Sigmoid colon (tissue), 6 donors: ENCODE measurements at regions not wholly inside any gene's neighbourhood (a gene's known extent, or its start where the extent isn't known, plus 50 kb on each side); places are given as distances from the start of the nearest gene placed in this dataset.

Experiments
- DNase-seq: peaks from one replicate; pipeline ENCODE4 v3.0.0-alpha.2; 2019
- H3K27ac ChIP-seq, 4 donors: fragments of 200-600 bp; sonication (generic); one replicate each; pipeline ENCODE4 v1.5.1; 2016 to 2019; ENCODE audit warnings: mild to moderate bottlenecking in 1 of 4
- H3K27me3 ChIP-seq, 3 donors: fragments of 200-600 bp; sonication (generic); one replicate each; pipeline ENCODE4 v1.5.1; 2019; ENCODE audit warnings: mild to moderate bottlenecking in 1 of 3
- H3K36me3 ChIP-seq, 4 donors: fragments of 200-600 bp; sonication (generic); one replicate each; pipeline ENCODE4 v1.5.1; 2016 to 2019
- H3K4me1 ChIP-seq, 4 donors: fragments of 200-600 bp; sonication (generic); one replicate each; pipeline ENCODE4 v1.5.1; 2017 to 2019
- H3K4me3 ChIP-seq, 4 donors: fragments of 200-600 bp; sonication (generic); one replicate each; pipeline ENCODE4 v1.5.1; 2017 to 2019; ENCODE audit warnings: mild to moderate bottlenecking in 2 of 4, moderate library complexity in 1 of 4
- H3K9me3 ChIP-seq, 4 donors: fragments of 200-600 bp in 3 of 4; sonication (generic) in 3 of 4; one replicate each; pipeline versions ENCODE4 v1.5.1 to v1.6.1; 2013 to 2019
- EP300 ChIP-seq, 4 donors: sonication (generic); formaldehyde crosslinking; IDR thresholded peaks; one replicate each; pipeline ENCODE4 v1.6.1; 2017; ENCODE audit warnings: antibody characterized with exemption in 4 of 4
- POLR2A ChIP-seq, 2 donors: fragments of 450-650 bp; IDR thresholded peaks; one replicate each; pipeline ENCODE4 v1.6.1; 2016; ENCODE audit warnings: antibody characterized with exemption in 2 of 2, mild to moderate bottlenecking in 2 of 2, moderate library complexity in 2 of 2
- POLR2AphosphoS5 ChIP-seq, 4 donors: sonication (generic); formaldehyde crosslinking; IDR thresholded peaks; one replicate each; pipeline ENCODE4 v1.6.1; 2017; ENCODE audit warnings: antibody characterized with exemption in 4 of 4
- WGBS, 2 donors: extraction: QIAGEN DNeasy Blood & Tissue Kit; methylation state at CpG; one replicate each; pipeline ENCODE4 v1.1.7; 2013; 5-methylcytosine and 5-hydroxymethylcytosine counted together
- intact Hi-C: fragments of 100-400 bp; cut with DNase I; formaldehyde crosslinking; loops from one replicate; pipeline ENCODE4 v1.15.1; 2023
- TF ChIP-seq, protein P1 (sequence below), 4 experiments: fragments of 450-650 bp in 3 of 4; fragments of 200-600 bp in 1 of 4; IDR thresholded peaks; one replicate each; pipeline ENCODE4 v1.5.1; 2016 to 2019; ENCODE audit warnings: antibody characterized with exemption in 4 of 4, mild to moderate bottlenecking in 3 of 4, moderate library complexity in 2 of 4
- donor health status: healthy with polysubstance abuse.
- donor health status: healthy.

GRCh38 chr1:38565020-38565491, 294.5 kb downstream of the RRAGC start:
- no peak overlapping the region for H3K27ac ChIP-seq
- H3K4me3 ChIP-seq = no peak overlapping the region
- DNase-seq = peak; percentile 26
- no peaks in the 10 kb centered on the region for H3K9me3 ChIP-seq
- no peak for TF ChIP-seq POLR2AphosphoS5 (IDR thresholded peaks at IDR 0.05)
- WGBS, 2 donors = 58 to 70% methylated on average over 5 of the region's 5 CpGs
- peaks cover 0 to 5% (median 2%) of the 10 kb centered on the region in 4 donors for H3K4me1 ChIP-seq
- no peaks in the 10 kb centered on the region for H3K36me3 ChIP-seq
- intact Hi-C loops = no loop called here
- H3K27me3 ChIP-seq = peaks cover 0 to 22% (median 10%) of the 10 kb centered on the region in 3 donors

- Histone ChIP-seq H3K9me3 (no peaks in the 10 kb centered on the region), H3K36me3 (no peaks in the 10 kb centered on the region), H3K4me3 (no peak overlapping the region), H3K27ac (no peak overlapping the region), H3K4me1 (peaks cover 0 to 14% (median 8%) of the 10 kb centered on the region in 4 donors), H3K27me3 (peaks cover 0 to 23% (median 10%) of the 10 kb centered on the region in 3 donors)
- WGBS, 2 donors = 62 to 64% methylated on average over 7 of the region's 7 CpGs
- intact Hi-C loops = no loop called here
- TF ChIP-seq, protein P1, sequence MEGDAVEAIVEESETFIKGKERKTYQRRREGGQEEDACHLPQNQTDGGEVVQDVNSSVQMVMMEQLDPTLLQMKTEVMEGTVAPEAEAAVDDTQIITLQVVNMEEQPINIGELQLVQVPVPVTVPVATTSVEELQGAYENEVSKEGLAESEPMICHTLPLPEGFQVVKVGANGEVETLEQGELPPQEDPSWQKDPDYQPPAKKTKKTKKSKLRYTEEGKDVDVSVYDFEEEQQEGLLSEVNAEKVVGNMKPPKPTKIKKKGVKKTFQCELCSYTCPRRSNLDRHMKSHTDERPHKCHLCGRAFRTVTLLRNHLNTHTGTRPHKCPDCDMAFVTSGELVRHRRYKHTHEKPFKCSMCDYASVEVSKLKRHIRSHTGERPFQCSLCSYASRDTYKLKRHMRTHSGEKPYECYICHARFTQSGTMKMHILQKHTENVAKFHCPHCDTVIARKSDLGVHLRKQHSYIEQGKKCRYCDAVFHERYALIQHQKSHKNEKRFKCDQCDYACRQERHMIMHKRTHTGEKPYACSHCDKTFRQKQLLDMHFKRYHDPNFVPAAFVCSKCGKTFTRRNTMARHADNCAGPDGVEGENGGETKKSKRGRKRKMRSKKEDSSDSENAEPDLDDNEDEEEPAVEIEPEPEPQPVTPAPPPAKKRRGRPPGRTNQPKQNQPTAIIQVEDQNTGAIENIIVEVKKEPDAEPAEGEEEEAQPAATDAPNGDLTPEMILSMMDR (IDR thresholded peaks at IDR 0.05) = no peak
- TF ChIP-seq EP300 (IDR thresholded peaks at IDR 0.05) (no peak), POLR2AphosphoS5 (IDR thresholded peaks at IDR 0.05) (no peak)
- no peak for DNase-seq
Measured at GRCh38 chr1:38563942-38564735, 295.4 kb downstream of the RRAGC start.

GRCh38 chr1:38561725-38562124, 297.8 kb downstream of the RRAGC start:
- H3K27me3 ChIP-seq = peaks cover 0 to 23% (median 10%) of the 10 kb centered on the region in 3 donors
- H3K36me3 ChIP-seq = no peaks in the 10 kb centered on the region
- no peaks in the 10 kb centered on the region for H3K9me3 ChIP-seq
- DNase-seq = no peak
- peaks cover 0 to 16% (median 8%) of the 10 kb centered on the region in 4 donors for H3K4me1 ChIP-seq
- no peak for TF ChIP-seq EP300 (IDR thresholded peaks at IDR 0.05)
- TF ChIP-seq POLR2AphosphoS5 (IDR thresholded peaks at IDR 0.05) = no peak
- TF ChIP-seq, protein P1 (IDR thresholded peaks at IDR 0.05) = no peak
- no peak for TF ChIP-seq POLR2A (IDR thresholded peaks at IDR 0.05)
- 63 to 72% methylated on average over 12 of the region's 12 CpGs for WGBS, 2 donors
- intact Hi-C loops = no loop called here
- H3K27ac ChIP-seq = no peak overlapping the region
- no peak overlapping the region for H3K4me3 ChIP-seq

DNA sequence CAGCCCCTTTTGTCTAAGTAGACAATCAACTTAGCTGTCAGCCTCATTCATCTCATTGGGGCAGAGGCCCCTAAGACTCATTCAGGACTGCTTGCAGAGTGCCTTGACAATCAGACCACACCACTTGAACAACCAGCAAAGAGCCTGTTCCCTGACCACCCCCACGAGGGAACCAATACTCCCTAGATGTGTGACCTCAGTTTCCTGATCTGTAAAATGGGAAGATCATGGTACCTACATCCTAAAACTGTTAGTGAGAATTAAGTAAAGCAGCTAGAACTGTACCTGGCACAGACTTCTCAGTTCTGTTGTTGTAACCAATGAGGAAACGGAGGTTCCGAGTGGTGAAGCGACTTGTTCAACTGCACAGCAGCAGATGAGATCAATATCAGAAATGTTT, 298.5 kb downstream of the RRAGC start:
- no peak for DNase-seq
- TF ChIP-seq POLR2A (IDR thresholded peaks at IDR 0.05) = no peak
- no peak for TF ChIP-seq POLR2AphosphoS5 (IDR thresholded peaks at IDR 0.05)
- TF ChIP-seq EP300 (IDR thresholded peaks at IDR 0.05) = no peak
- TF ChIP-seq, protein P1 (IDR thresholded peaks at IDR 0.05) = no peak
- Histone ChIP-seq H3K36me3 (no peaks in the 10 kb centered on the region), H3K27ac (no peak overlapping the region), H3K4me1 (peaks cover 0 to 16% (median 8%) of the 10 kb centered on the region in 4 donors), H3K9me3 (no peaks in the 10 kb centered on the region), H3K4me3 (no peak overlapping the region), H3K27me3 (peaks cover 0 to 23% (median 10%) of the 10 kb centered on the region in 3 donors)
- WGBS, 2 donors = 75 to 85% methylated on average over 4 of the region's 4 CpGs
- intact Hi-C loops = no loop called here

- 73 to 80% methylated on average over 7 of the region's 7 CpGs for WGBS, 2 donors
Measured at GRCh38 chr1:38560457-38560856, 299.1 kb downstream of the RRAGC start.

More at GRCh38 chr1:38560457-38560856, 299.1 kb downstream of the RRAGC start:
- intact Hi-C loops = no loop called here
- DNase-seq = no peak
- Histone ChIP-seq H3K27ac (no peak overlapping the region), H3K9me3 (no peaks in the 10 kb centered on the region), H3K4me1 (peaks cover 0 to 16% (median 8%) of the 10 kb centered on the region in 4 donors), H3K4me3 (no peak overlapping the region), H3K27me3 (peaks cover 0 to 23% (median 10%) of the 10 kb centered on the region in 3 donors), H3K36me3 (no peaks in the 10 kb centered on the region)
- TF ChIP-seq POLR2A (IDR thresholded peaks at IDR 0.05) = no peak
- TF ChIP-seq POLR2AphosphoS5 (IDR thresholded peaks at IDR 0.05) = no peak
- TF ChIP-seq EP300 (IDR thresholded peaks at IDR 0.05) = no peak
- TF ChIP-seq, protein P1 (IDR thresholded peaks at IDR 0.05) = no peak
